Neural progenitor cell (in vitro differentiated cells): ENCODE measurements at regions not wholly inside any gene's neighbourhood (a gene's known extent, or its start where the extent isn't known, plus 50 kb on each side); places are given as distances from the start of the nearest gene placed in this dataset.

Source experiments
- CTCF ChIP-seq: fragments of 200-600 bp; sonication (generic); IDR thresholded peaks from 2 replicates; pipeline ENCODE4 v1.5.1; 2017; ENCODE audit warnings: antibody characterized with exemption, mild to moderate bottlenecking
- EZH2 ChIP-seq: fragments of 200-600 bp; sonication (generic); IDR thresholded peaks from 2 replicates; pipeline ENCODE4 v1.6.1; 2017; ENCODE audit warnings: antibody characterized with exemption, mild to moderate bottlenecking, moderate library complexity
- EZH2phosphoT487 ChIP-seq: fragments of 200-600 bp; sonication (generic); IDR thresholded peaks from 2 replicates; pipeline ENCODE4 v1.6.1; 2017; ENCODE audit warnings: antibody characterized with exemption

- TF ChIP-seq EZH2 (no peak), CTCF (no peak), EZH2phosphoT487 (no peak)
These were observed 751.6 kb downstream of the NOVA1 start for GRCh38 chr14:25846246-25846645.
